Mammary epithelial cell (primary cell): ENCODE measurements at regions not wholly inside any gene's neighbourhood (a gene's known extent, or its start where the extent isn't known, plus 50 kb on each side); places are given as distances from the start of the nearest gene placed in this dataset.

Experiments
- CTCF ChIP-seq, 2 donors: IDR thresholded peaks in 1 of 2; conservative IDR thresholded peaks in 1 of 2; 2 replicates each; pipeline ENCODE4 v1.5.1; 2011 to 2012; ENCODE audit warnings: inconsistent platforms in 2 of 2, low read length in 2 of 2, mild to moderate bottlenecking in 2 of 2, control low read depth in 1 of 2, low read depth in 1 of 2; ENCODE audit not compliant: insufficient read depth in 1 of 2; ENCODE audit errors: extremely low read depth in 1 of 2
- EZH2 ChIP-seq: IDR thresholded peaks from 2 replicates; pipeline ENCODE4 v1.6.1; 2012; ENCODE audit warnings: low read length, inconsistent platforms, borderline replicate concordance

- TF ChIP-seq CTCF (conservative IDR thresholded peaks at IDR 0.05 in 1 of 2, IDR thresholded peaks at IDR 0.05 in 1 of 2; ENCODE audit: extremely low read depth in 1 of 2, insufficient read depth in 1 of 2, low read depth in 1 of 2, low read length in 2 of 2) (no peak), EZH2 (no peak)
Measured at GRCh38 chr4:163732473-163732872, 238.0 kb downstream of the TMA16 start.
